GM12865 (cell line): ENCODE measurements at regions not wholly inside any gene's neighbourhood (a gene's known extent, or its start where the extent isn't known, plus 50 kb on each side); places are given as distances from the start of the nearest gene placed in this dataset.

Experiments
- DNase-seq: peaks from one replicate; pipeline ENCODE4 v3.0.0; 2010; ENCODE audit warnings: low read depth
- H3K4me3 ChIP-seq: 2 replicates; pipeline ENCODE4 v1.5.1; 2011; ENCODE audit warnings: mild to moderate bottlenecking, low read depth, low read length, control low read depth
- TF ChIP-seq, protein P1 (sequence below): IDR thresholded peaks from 2 replicates; pipeline ENCODE4 v1.5.1; 2011; ENCODE audit warnings: low read length, control low read depth, low read depth, inconsistent platforms; ENCODE audit not compliant: insufficient read depth; ENCODE audit errors: missing control alignments

GRCh38 chr6:167699141-167699931, 127.4 kb upstream of the AFDN start:
- peak; percentile 34 for DNase-seq
- peak overlapping the region; percentile 1; the same call in 1 of the 2 replicates for H3K4me3 ChIP-seq

GRCh38 chr6:167700199-167700598, 126.5 kb upstream of the AFDN start:
- TF ChIP-seq, protein P1, sequence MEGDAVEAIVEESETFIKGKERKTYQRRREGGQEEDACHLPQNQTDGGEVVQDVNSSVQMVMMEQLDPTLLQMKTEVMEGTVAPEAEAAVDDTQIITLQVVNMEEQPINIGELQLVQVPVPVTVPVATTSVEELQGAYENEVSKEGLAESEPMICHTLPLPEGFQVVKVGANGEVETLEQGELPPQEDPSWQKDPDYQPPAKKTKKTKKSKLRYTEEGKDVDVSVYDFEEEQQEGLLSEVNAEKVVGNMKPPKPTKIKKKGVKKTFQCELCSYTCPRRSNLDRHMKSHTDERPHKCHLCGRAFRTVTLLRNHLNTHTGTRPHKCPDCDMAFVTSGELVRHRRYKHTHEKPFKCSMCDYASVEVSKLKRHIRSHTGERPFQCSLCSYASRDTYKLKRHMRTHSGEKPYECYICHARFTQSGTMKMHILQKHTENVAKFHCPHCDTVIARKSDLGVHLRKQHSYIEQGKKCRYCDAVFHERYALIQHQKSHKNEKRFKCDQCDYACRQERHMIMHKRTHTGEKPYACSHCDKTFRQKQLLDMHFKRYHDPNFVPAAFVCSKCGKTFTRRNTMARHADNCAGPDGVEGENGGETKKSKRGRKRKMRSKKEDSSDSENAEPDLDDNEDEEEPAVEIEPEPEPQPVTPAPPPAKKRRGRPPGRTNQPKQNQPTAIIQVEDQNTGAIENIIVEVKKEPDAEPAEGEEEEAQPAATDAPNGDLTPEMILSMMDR, result no peak
- no peak overlapping the region for H3K4me3 ChIP-seq
- DNase-seq, result no peak

More at GRCh38 chr6:167699141-167699931, 127.4 kb upstream of the AFDN start:
- TF ChIP-seq, protein P1, result no peak

DNA sequence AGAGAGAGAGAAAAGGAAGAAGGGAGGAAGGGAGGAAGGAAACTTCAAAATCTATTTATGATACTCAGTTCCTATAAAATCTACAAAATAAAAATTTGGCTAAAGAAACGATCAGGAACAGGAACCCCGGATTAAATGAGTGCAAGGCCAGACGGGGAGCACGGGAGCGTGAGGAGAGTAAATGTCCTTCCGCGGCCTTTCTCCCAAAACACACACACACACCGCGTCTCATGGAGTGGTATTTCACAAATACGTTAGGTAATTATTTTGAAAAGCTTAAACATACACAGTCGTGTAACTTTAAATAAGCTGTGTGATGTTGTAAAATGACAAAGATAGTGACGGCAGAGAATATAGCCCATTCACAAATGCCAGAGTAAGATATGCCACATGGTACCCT, 125.7 kb upstream of the AFDN start:
- no peak overlapping the region for H3K4me3 ChIP-seq
- DNase-seq, result no peak
- TF ChIP-seq, protein P1, result no peak

DNA sequence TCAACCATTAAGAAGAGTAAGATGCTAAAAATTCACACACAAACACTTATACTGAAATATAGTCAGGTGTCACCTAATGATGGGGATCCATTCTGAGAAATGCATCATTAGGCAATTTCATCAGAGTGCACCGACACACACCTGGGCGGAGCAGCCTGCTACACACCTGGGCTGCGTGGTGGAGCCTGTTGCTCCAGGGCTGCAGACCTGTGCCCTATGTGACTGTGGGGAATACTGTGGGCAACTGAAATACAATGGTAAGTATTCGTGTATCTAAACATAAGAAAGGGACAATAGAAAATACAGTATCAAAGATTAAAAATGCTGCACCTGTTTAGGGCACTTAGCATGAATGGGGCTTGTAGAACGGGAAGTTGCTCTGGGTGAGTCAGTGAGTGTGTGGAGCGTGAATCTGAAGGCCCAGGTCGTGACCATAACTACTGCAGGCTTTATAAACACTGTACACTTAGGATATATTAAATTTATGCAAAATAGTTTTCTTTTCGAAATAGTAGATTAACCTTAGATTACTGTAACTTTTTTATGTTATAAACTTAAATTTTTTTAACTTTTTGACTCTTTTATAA, 124.4 kb upstream of the AFDN start:
- no peak for DNase-seq
- no peak overlapping the region for H3K4me3 ChIP-seq
- TF ChIP-seq, protein P1, result no peak

GRCh38 chr6:167703347-167703746, 123.4 kb upstream of the AFDN start:
- H3K4me3 ChIP-seq, result no peak overlapping the region
- no peak for DNase-seq
- TF ChIP-seq, protein P1, result no peak

DNA sequence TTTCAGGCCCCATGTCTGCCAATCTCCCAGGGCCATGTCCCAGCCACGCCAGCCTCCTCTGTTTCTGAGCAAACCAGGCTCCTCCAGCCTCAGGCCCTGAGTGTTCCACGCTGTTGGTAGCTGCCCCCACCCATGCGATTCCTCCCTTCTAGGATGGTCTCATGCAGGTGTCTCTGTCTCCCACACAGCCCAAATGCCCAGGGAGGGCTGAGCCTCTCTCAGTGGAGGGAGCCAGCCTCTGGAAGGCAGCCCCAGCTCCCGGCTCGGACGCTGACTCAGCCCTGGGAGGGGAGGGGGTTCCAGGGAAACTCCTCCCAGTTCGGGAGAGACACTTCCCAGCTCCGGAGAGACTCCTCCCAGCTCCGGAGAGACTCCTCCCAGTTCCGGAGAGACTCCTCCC, 122.9 kb upstream of the AFDN start:
- no peak overlapping the region for H3K4me3 ChIP-seq
- no peak for DNase-seq
- TF ChIP-seq, protein P1, result no peak
